K562 (cell line): ENCODE measurements at regions not wholly inside any gene's neighbourhood (a gene's known extent, or its start where the extent isn't known, plus 50 kb on each side); places are given as distances from the start of the nearest gene placed in this dataset.

Experiments
- ATAC-seq: fragments of 200-7000 bp; cut with Tn5 transposase; 3 replicates; pipeline ENCODE4 v1.9.1; 2020; ENCODE audit warnings: moderate library complexity
- BruUV-seq: library from RNA; stranded (reverse); fragments of 400-500 nt; replicated peaks from 2 replicates; lab custom pipeline; 2021; lab: Mats Ljungman, UMichigan
- CTCF ChIA-PET: fragments of 300-600 bp; formaldehyde crosslinking; extraction: SDS; loops from one replicate; lab custom pipeline; 2021; ENCODE audit warnings: low intra/inter-chr PET ratio; lab: Yijun Ruan, JAX
- POLR2A ChIA-PET: fragments of 300-600, 350-650 bp; sonication (Branson Sonifier 250); formaldehyde crosslinking; extraction: SDS; loops from one replicate; lab custom pipeline; 2021; ENCODE audit warnings: antibody characterized with exemption, inconsistent platforms; lab: Yijun Ruan, JAX
- DNase-seq, 4 experiments: peaks; one replicate each; pipeline versions ENCODE4 v3.0.0 to v3.0.0-alpha.2; 2011 to 2018; ENCODE audit warnings: low spot score in 3 of 4, mixed read lengths in 3 of 4; ENCODE audit errors: extremely low read depth in 1 of 4
- FAIRE-seq: peaks from 2 replicates; lab custom pipeline; 2011; peaks lifted over from hg19 to GRCh38; lab: Jason Lieb, UNC
- H2AFZ ChIP-seq: 2 replicates; pipeline ENCODE4 v1.6.0; 2011; ENCODE audit warnings: low read depth, low read length, control low read depth, inconsistent platforms
- H3K27ac ChIP-seq: fragments of 200-600 bp; 3 replicates; pipeline ENCODE4 v1.8.0; 2011; ENCODE audit warnings: low read depth, mild to moderate bottlenecking, control low read depth, inconsistent platforms, low read length, moderate library complexity, mixed read lengths; ENCODE audit errors: extremely low read depth
- H3K27me3 ChIP-seq, 2 experiments: fragments of 300-600 bp in 1 of 2; 2 replicates in 1 of 2; 3 replicates in 1 of 2; pipeline versions ENCODE4 v1.6.0 to v1.8.0; 2011; ENCODE audit warnings: inconsistent platforms in 2 of 2, low read length in 2 of 2, mild to moderate bottlenecking in 1 of 2, mixed read lengths in 1 of 2, moderate library complexity in 1 of 2; ENCODE audit not compliant: control insufficient read depth in 2 of 2, insufficient read depth in 2 of 2
- H3K36me3 ChIP-seq: fragments of 300-600 bp; 3 replicates; pipeline ENCODE4 v1.8.0; 2011; ENCODE audit warnings: mild to moderate bottlenecking, low read length, inconsistent platforms; ENCODE audit not compliant: control insufficient read depth, insufficient read depth
- H3K4me1 ChIP-seq, 2 experiments: fragments of 200-600 bp in 1 of 2; replicated peaks in 1 of 2; 2 replicates in 1 of 2; 3 replicates in 1 of 2; pipeline versions ENCODE4 v1.5.1 to v1.8.0; 2011; ENCODE audit warnings: inconsistent platforms in 2 of 2, low read length in 2 of 2, mild to moderate bottlenecking in 1 of 2, mixed read lengths in 1 of 2, moderate library complexity in 1 of 2; ENCODE audit not compliant: control insufficient read depth in 2 of 2, insufficient read depth in 2 of 2
- H3K4me2 ChIP-seq: 2 replicates; pipeline ENCODE4 v1.6.1; 2011; ENCODE audit warnings: low read length, control low read depth, inconsistent platforms, mixed read lengths; ENCODE audit not compliant: insufficient read depth
- H3K4me3 ChIP-seq: fragments of 200-600 bp; sonication (generic), shearing (Covaris generic); 2 replicates; pipeline ENCODE4 v1.5.1; 2016; ENCODE audit warnings: control low read depth, inconsistent platforms
- H3K79me2 ChIP-seq: fragments of 200-600 bp; 3 replicates; pipeline ENCODE4 v1.8.0; 2011; ENCODE audit warnings: low read length, inconsistent platforms; ENCODE audit not compliant: control insufficient read depth, insufficient read depth
- H3K9ac ChIP-seq, 2 experiments: 2 replicates each; pipeline versions ENCODE4 v1.6.0 to v1.6.1; 2011; ENCODE audit warnings: low read depth in 2 of 2, low read length in 2 of 2, control low read depth in 1 of 2, inconsistent platforms in 1 of 2, mild to moderate bottlenecking in 1 of 2, mixed read lengths in 1 of 2; ENCODE audit not compliant: insufficient read depth in 1 of 2
- H3K9me1 ChIP-seq: one replicate; pipeline ENCODE4 v1.6.0; 2011; ENCODE audit warnings: inconsistent platforms, mild to moderate bottlenecking, low read length, moderate library complexity; ENCODE audit not compliant: control insufficient read depth, insufficient read depth
- H3K9me3 ChIP-seq: replicated peaks from 2 replicates; pipeline ENCODE4 v1.5.1; 2011; ENCODE audit warnings: low read depth, low read length, inconsistent platforms; ENCODE audit not compliant: control insufficient read depth, insufficient read depth
- H4K20me1 ChIP-seq: replicated peaks from 2 replicates; pipeline ENCODE4 v1.6.1; 2011; ENCODE audit warnings: low read length, inconsistent platforms, mixed read lengths; ENCODE audit not compliant: control insufficient read depth, insufficient read depth
- BCOR ChIP-seq: fragments of 450-650 bp; IDR thresholded peaks from 2 replicates; pipeline ENCODE4 v1.6.1; 2016
- ELF2 ChIP-seq: fragments of 250-450 bp; sonication (Bioruptor Pico); IDR thresholded peaks from 2 replicates; pipeline ENCODE4 v1.5.0; 2021; ENCODE audit warnings: mild to moderate bottlenecking
- GATAD2A ChIP-seq: fragments of 450-650 bp; IDR thresholded peaks from 2 replicates; pipeline ENCODE4 v1.6.1; 2017
- HDAC3 ChIP-seq: fragments of 450-650 bp; IDR thresholded peaks from 2 replicates; pipeline ENCODE4 v1.6.1; 2018; ENCODE audit warnings: borderline replicate concordance, mild to moderate bottlenecking, moderate library complexity; ENCODE audit not compliant: partially characterized antibody
- HES1 ChIP-seq: fragments of 450-650 bp; IDR thresholded peaks from 2 replicates; pipeline ENCODE4 v1.6.1; 2016; ENCODE audit warnings: low read depth, mild to moderate bottlenecking, moderate library complexity
- HNRNPUL1 ChIP-seq: fragments of 200-400 bp; formaldehyde crosslinking; IDR thresholded peaks from 2 replicates; pipeline ENCODE4 v1.6.1; 2017; ENCODE audit warnings: low read length
- IRF2 ChIP-seq: sonication (generic); formaldehyde crosslinking; IDR thresholded peaks from 2 replicates; pipeline ENCODE4 v1.8.1; 2022; ENCODE audit warnings: mild to moderate bottlenecking, missing genetic modification reagents
- MAFF ChIP-seq: IDR thresholded peaks from 2 replicates; pipeline ENCODE4 v1.6.1; 2012; ENCODE audit warnings: low read length, improper control_type of control experiment
- MEF2A ChIP-seq: IDR thresholded peaks from 2 replicates; pipeline ENCODE4 v1.6.1; 2011; ENCODE audit warnings: low read depth, mild to moderate bottlenecking, low read length, moderate library complexity; ENCODE audit not compliant: control insufficient read depth
- PBX2 ChIP-seq, 2 experiments: IDR thresholded peaks in 1 of 2; conservative IDR thresholded peaks in 1 of 2; 2 replicates each; pipeline ENCODE4 v1.6.1; 2016; ENCODE audit warnings: low read depth in 2 of 2, mild to moderate bottlenecking in 1 of 2, missing compliant biosample characterization in 1 of 2, missing genetic modification characterization in 1 of 2, moderate library complexity in 1 of 2
- ZBED1 ChIP-seq: IDR thresholded peaks from 2 replicates; pipeline ENCODE4 v1.6.1; 2014
- ZZZ3 ChIP-seq: fragments of 450-650 bp; IDR thresholded peaks from 2 replicates; pipeline ENCODE4 v1.6.1; 2016; ENCODE audit warnings: antibody characterized with exemption, mild to moderate bottlenecking, moderate library complexity
- WGBS: fragments of 100-300 bp; shearing (Covaris generic); methylation state at CpG from one replicate; pipeline ENCODE4 v1.1.6; 2016; ENCODE audit warnings: low coverage, mixed read lengths; ENCODE audit not compliant: insufficient coverage; ENCODE audit errors: missing lambda C conversion rate; 5-methylcytosine and 5-hydroxymethylcytosine counted together
- in situ Hi-C: fragments of 300-500 bp; cut with MboI; formaldehyde crosslinking; loops from 4 replicates; pipeline ENCODE4 v1.15.0; 2018; ENCODE audit warnings: inconsistent platforms, mixed read lengths
- intact Hi-C: fragments of 100-400 bp; cut with micrococcal nuclease; formaldehyde crosslinking; loops from 2 replicates; pipeline ENCODE4 v1.14.2; 2022
- TF ChIP-seq, protein P1 (sequence below), 2 experiments: fragments of 450-650 bp in 1 of 2; sonication (generic) in 1 of 2; formaldehyde crosslinking; conservative IDR thresholded peaks; 2 replicates each; pipeline versions ENCODE4 v1.4.0 to v1.8.1; 2020 to 2022; ENCODE audit warnings: mild to moderate bottlenecking in 1 of 2, missing genetic modification reagents in 1 of 2
- TF ChIP-seq, protein P2 (sequence below): fragments of 250-450 bp; sonication (Bioruptor Pico); IDR thresholded peaks from 2 replicates; pipeline ENCODE4 v1.5.0; 2020; ENCODE audit warnings: mild to moderate bottlenecking
- TF ChIP-seq, protein P3 (sequence below), 2 experiments: fragments of 250-450 bp in 1 of 2; fragments of 450-650 bp in 1 of 2; sonication (Bioruptor Pico) in 1 of 2; IDR thresholded peaks; 2 replicates each; pipeline versions ENCODE4 v1.6.1 to v1.8.0; 2016 to 2021; ENCODE audit warnings: mild to moderate bottlenecking in 2 of 2, moderate library complexity in 2 of 2, missing compliant biosample characterization in 1 of 2, missing genetic modification characterization in 1 of 2
- TF ChIP-seq, protein P4 (sequence below): IDR thresholded peaks from 2 replicates; pipeline ENCODE4 v1.6.1; 2014; ENCODE audit warnings: antibody characterized with exemption

GRCh38 chr15:95912728-95913127 lies 417.8 kb upstream of the NR2F2 start:
- Histone ChIP-seq H3K4me2 (no peak overlapping the region), H3K79me2 (no peaks in the 10 kb centered on the region), H3K36me3 (no peaks in the 10 kb centered on the region), H4K20me1 (no peaks in the 10 kb centered on the region), H3K4me1 (0 out of 5 replicates have a peak, but pooled peaks cover 0 to 3% of the 10 kb centered on the region in 2 experiments), H3K4me3 (no peak overlapping the region), H3K9me3 (no peaks in the 10 kb centered on the region), H3K27me3 (no peaks in the 10 kb centered on the region), H3K9me1 (no peaks in the 10 kb centered on the region), H3K9ac (no peak overlapping the region), H2AFZ (no peak overlapping the region), H3K27ac (no peak overlapping the region)
- in situ Hi-C loops, result no loop called here
- ChIA-PET CTCF (no interaction called here), POLR2A (interaction anchor here (1.2 kb wide), 1 partner anchor 21 kb away, joined by 4 read pairs; no protein-coding TSS in a partner anchor)
- no peak for DNase-seq
- 72% methylated on average over 2 of the region's 2 CpGs for WGBS
- no TSS peak for BruUV-seq
- ATAC-seq, result no peak
- FAIRE-seq, result no peak
- intact Hi-C loops, result no loop called here
- TF ChIP-seq, protein P1, sequence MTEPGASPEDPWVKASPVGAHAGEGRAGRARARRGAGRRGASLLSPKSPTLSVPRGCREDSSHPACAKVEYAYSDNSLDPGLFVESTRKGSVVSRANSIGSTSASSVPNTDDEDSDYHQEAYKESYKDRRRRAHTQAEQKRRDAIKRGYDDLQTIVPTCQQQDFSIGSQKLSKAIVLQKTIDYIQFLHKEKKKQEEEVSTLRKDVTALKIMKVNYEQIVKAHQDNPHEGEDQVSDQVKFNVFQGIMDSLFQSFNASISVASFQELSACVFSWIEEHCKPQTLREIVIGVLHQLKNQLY (CRISPR knock-in tag; conservative IDR thresholded peaks at IDR 0.05), result no peak
- TF ChIP-seq MEF2A (no peak), MAFF (0 out of 2 replicates have a peak, but pooled peaks have one; percentile 22), IRF2 (no peak), HES1 (no peak), HDAC3 (no peak), BCOR (no peak), ELF2 (CRISPR knock-in tag) (no peak), PBX2 (CRISPR knock-in tag; IDR thresholded peaks at IDR 0.05; ENCODE audit: low read depth) (no peak), PBX2 (tag; conservative IDR thresholded peaks at IDR 0.05; ENCODE audit: low read depth) (no peak), ZZZ3 (no peak), GATAD2A (no peak), ZBED1 (no peak), HNRNPUL1 (no peak)
- TF ChIP-seq, protein P2, sequence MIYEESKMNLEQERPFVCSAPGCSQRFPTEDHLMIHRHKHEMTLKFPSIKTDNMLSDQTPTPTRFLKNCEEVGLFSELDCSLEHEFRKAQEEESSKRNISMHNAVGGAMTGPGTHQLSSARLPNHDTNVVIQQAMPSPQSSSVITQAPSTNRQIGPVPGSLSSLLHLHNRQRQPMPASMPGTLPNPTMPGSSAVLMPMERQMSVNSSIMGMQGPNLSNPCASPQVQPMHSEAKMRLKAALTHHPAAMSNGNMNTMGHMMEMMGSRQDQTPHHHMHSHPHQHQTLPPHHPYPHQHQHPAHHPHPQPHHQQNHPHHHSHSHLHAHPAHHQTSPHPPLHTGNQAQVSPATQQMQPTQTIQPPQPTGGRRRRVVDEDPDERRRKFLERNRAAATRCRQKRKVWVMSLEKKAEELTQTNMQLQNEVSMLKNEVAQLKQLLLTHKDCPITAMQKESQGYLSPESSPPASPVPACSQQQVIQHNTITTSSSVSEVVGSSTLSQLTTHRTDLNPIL (CRISPR knock-in tag), result no peak
- TF ChIP-seq, protein P3, sequence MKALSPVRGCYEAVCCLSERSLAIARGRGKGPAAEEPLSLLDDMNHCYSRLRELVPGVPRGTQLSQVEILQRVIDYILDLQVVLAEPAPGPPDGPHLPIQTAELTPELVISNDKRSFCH (CRISPR knock-in tag; IDR thresholded peaks at IDR 0.05), result no peak
- TF ChIP-seq, protein P3 (tag; IDR thresholded peaks at IDR 0.05), result no peak
- TF ChIP-seq, protein P4, sequence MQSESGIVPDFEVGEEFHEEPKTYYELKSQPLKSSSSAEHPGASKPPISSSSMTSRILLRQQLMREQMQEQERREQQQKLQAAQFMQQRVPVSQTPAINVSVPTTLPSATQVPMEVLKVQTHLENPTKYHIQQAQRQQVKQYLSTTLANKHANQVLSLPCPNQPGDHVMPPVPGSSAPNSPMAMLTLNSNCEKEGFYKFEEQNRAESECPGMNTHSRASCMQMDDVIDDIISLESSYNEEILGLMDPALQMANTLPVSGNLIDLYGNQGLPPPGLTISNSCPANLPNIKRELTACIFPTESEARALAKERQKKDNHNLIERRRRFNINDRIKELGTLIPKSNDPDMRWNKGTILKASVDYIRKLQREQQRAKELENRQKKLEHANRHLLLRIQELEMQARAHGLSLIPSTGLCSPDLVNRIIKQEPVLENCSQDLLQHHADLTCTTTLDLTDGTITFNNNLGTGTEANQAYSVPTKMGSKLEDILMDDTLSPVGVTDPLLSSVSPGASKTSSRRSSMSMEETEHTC, result no peak
